CD4-positive, alpha-beta T cell treated with Interleukin-17A for 1 hour (primary cell): ENCODE measurements at regions not wholly inside any gene's neighbourhood (a gene's known extent, or its start where the extent isn't known, plus 50 kb on each side); places are given as distances from the start of the nearest gene placed in this dataset.
A peak's percentile ranks its signal among the peaks of the same experiment; 100 is the strongest.

Source experiments
- DNase-seq: peaks from one replicate; pipeline ENCODE4 v3.0.0-alpha.2; 2020

- DNase-seq = no peak
Measured at GRCh38 chr14:42229976-42230375, 623.3 kb downstream of the LRFN5 start.

- no peak for DNase-seq
Measured at GRCh38 chr14:42229294-42229693, 622.6 kb downstream of the LRFN5 start.

- DNase-seq = no peak
Measured at GRCh38 chr14:42228611-42229010, 621.9 kb downstream of the LRFN5 start.

DNA sequence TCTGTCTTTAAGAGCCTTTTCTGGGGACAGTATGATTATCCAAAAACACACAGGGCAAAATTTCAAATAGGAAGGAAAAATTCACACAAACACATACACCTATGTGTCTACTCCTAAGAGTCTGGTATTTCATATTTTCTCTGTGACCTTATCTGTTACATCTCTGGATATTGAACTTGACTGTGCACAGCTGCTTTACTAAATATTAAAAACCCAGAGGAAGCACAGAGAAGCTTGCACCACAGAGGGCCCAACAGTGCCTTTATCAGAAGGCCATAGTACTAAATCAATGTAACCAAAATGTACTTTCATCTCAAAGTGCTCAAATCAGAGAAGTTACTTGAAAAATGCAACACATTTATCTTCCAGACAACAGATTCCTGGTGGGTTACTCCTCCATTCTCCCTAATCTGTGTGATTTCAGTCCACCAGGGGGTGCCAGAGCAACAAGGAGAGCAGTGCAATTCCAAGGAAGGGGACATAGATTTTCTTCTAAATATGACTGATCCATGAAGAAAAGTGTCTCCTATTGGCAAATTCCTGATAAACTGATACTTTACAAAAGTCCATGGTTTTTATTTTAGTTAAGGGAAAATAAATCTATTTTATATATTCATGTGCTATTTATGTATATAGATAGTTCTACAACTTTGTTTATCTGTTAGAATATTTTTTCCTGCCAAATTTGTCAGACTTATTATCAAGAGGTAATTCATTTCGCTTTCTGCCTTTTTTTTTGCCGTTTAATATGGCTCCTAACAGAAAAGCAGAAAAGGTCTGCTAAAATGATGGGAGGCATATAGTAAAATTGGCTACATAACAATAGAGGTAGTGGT, 617.6 kb downstream of the LRFN5 start:
- DNase-seq = peak; percentile 6

- no peak for DNase-seq
Measured at GRCh38 chr14:42222924-42223471, 616.3 kb downstream of the LRFN5 start.

DNA sequence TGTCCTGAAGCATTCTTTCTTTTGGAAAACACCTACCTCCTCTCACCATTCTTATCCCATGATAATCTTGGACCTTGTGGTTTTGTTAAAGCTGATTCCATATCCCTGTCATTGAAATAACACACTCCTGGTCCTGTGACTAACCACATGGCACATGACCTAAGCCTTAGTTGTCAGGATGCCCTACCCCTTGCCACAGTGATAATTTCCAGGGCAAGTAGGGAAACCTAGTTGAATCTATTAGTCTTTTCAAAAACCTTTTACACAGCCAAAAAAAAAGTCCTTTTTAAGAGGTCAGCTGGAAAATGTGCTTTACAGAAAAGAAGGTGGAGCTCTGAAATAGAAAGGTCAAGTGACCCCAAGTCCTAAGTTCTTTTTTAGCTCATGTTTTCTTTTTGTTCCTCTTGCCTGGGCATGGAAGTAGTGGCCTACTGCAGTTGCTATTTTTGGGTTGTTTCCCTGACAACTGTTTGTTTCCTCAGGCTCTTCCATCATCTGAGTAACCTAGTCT, 608.4 kb downstream of the LRFN5 start:
- DNase-seq = no peak

- no peak for DNase-seq
Measured at GRCh38 chr14:42200957-42201356, 594.3 kb downstream of the LRFN5 start.

DNA sequence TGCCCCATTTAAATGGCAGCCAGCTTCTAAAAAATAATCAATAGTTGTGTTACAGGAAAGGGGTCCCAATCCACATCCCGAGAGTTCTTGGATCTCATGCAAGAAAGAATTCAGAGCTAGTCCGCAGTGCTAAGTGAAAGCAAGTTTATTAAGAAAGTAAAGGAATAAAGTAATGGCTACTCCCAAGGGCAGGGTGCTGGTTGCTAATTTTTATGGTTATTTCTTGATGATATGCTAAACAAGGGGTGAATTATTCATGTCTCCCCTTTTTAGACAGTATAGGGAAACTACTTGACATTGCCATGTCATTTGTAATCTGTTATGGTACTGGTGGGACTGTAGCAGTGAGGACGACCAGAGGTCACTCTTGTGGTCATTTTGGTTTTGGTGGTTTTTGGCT, 591.3 kb downstream of the LRFN5 start:
- DNase-seq = no peak

- no peak for DNase-seq
Measured at GRCh38 chr14:42192738-42193653, 586.3 kb downstream of the LRFN5 start.

DNA sequence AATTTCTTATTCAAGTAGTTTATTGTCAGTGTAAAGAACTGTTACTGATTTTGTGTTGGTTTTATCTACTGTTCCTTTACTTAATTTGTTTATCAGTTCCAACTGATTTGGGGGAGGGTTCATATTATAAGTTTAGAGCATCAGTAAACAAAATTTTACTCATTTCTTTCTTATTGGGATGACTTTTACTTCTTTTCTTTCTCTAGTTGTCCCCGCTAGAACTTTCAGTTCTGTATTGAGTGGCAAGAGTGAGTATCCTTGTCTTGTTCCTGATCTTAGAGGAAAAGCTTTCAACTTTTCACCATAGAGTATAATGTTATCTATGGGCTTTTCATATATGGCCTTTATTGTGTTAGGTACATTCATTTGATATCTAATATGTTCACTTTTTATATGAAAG, 584.1 kb downstream of the LRFN5 start:
- DNase-seq = no peak

DNA sequence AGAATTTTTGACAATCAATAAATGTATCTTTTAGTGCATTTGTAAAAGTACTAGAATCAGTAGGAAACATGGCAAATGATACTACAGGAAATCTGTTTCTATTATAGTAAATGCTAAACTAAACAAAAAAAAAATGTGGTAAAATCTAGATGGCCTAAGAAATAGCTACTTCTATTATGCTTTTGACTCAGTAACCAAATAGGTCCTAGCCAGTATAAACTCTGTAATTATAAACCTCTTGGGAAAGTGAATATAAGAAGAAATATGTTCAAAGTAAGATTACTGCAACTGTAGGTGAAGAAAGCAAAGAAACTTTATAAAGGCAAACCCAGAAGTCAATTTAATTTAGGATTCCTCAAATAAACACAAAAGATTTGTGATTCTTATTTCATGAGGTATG, 581.2 kb downstream of the LRFN5 start:
- DNase-seq = no peak

DNA sequence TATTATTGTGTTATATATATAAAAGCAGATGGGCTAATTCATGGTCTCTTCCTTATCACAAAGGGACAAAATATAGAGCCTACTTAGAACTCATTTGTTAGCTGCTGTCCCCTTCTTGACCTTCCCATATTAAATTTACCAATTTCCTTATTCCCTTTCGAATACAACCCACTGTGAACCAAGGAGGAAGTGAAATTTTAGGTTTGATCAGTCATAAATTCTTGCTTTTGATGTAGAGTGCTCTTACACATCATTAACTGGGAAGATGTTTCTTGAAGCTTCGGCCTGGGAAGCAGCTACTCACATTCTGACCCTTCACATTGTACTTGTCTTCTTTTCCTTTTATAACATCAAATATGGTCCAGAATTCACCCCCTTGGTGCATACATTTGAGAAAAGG, 579.0 kb downstream of the LRFN5 start:
- DNase-seq = no peak

DNA sequence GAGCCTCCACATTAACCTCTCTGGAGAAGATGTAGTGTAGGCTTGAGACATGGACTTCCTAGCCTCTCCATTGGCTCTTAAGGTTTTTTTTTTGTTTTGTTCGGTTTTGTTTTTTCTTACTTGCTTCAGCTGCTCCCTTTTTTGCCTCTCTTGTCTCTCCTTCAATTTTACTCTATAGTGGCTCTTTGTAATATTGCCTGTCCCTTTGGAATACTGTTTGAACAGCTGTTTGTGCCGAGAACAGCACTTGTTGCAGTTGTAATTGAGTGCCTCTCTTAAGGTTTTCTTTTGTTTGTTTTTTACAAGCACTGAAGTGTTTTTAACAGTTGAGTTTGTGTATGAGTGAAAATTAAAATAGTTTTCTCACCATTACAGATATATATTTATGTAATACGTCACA, 567.7 kb downstream of the LRFN5 start:
- no peak for DNase-seq

- DNase-seq = no peak
Measured at GRCh38 chr14:42173206-42173605, 566.5 kb downstream of the LRFN5 start.

GRCh38 chr14:42172304-42172703, 565.6 kb downstream of the LRFN5 start:
- no peak for DNase-seq

DNA sequence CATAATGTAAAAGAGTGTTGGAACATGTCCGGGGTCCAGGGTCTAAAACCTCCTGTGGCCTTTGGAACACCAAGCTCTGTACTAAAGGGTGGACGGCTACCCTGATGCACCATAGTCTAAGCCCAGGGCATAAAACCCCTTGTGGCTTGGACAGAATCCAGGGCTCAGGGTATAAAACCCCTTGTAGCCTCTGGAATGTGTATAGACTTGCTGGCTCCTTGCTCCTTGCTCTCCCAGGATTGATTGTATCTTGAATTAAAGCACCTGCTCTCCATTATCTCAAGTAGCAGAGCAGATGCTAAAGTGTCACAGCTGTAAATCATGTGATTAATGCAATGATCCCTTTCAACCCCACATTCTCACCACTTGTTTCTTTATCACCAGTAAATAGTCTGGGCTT, 556.5 kb downstream of the LRFN5 start:
- DNase-seq = no peak

DNA sequence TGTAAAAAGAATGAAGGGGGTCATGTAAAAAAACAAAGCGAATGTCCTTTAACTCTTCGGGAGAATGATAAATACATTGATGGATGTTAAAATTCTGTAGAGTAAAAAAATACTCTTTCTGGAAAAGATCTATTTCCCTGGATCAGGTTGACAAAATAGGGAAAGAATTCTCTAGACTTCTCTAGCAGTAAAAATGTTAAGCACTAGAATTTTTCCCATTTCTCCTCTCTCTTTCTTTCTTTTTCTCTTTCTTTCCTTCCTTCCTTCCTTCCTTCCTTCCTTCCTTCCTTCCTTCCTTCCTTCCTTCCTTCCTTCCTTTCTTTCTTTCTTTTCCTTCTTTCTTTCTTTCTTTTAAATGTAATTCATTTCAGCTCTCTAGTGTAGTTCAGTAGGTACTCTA, 552.5 kb downstream of the LRFN5 start:
- DNase-seq = no peak

DNA sequence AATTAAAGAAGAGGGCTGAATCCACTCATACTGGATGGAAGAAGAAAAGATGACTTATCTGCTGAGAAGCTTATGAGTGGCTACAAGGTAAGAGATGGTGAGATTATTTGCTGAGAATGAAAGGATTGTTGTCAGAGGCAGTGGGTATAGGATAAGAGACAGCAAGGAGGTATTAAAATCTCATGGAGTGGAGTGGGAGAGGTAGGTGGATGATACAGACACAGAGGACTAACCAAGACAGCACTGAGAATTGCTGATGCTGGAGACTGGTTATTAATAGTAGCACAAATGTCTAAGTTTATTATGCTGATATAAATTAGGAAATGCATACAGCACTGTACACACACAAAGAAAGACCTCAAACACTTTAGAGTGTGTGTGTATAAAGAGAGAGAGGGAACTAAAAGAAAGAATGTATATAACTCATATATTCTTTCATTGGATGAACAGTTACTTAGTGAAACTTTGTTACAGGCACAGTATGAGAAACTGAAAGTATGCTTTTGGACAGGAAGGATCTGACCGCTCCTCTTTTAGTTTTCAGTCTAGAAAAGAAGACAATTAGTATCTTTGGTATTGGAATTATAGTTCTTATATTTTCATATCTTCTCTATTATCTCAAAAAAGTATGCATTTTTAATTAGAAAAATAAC, 543.1 kb downstream of the LRFN5 start:
- DNase-seq = no peak

DNA sequence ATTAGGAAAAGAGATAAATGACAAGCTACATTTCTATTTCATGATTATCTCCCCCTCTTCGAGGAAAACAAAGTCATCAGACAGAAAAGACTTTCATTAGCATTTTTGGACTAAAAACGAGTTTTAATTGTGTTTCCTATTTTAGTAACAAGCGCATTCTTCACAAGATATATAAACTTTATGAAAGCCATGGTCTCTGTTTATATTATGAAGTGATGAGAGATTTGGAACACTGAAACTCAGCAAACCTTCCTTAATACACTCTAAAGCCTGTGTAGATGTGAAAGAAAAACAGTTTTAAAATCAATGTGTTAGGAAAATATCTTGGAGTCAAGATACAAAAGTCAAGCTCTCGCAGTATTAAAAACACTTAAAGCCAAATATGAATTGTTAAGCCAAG, 539.1 kb downstream of the LRFN5 start:
- DNase-seq = no peak

DNA sequence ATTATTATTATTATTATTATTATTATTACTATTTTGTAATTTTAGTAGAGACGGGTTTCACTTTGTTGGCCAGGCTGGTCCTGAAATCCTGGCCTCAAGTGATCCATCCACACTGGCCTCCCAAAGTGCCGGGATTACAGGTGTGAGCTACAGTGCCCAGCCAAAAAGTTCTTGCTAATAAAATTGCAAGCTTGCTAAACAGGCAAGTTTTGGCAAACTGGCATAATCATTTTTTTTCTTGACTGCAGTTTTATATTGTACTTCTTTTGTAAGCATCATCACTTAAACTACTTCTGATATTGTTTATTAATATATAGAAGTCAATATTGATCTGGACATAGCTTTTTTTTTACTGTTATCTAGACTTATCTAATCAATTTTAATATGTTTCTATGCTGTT, 536.4 kb downstream of the LRFN5 start:
- DNase-seq = no peak

- DNase-seq = no peak
Measured at GRCh38 chr14:42141328-42141727, 534.7 kb downstream of the LRFN5 start.

DNA sequence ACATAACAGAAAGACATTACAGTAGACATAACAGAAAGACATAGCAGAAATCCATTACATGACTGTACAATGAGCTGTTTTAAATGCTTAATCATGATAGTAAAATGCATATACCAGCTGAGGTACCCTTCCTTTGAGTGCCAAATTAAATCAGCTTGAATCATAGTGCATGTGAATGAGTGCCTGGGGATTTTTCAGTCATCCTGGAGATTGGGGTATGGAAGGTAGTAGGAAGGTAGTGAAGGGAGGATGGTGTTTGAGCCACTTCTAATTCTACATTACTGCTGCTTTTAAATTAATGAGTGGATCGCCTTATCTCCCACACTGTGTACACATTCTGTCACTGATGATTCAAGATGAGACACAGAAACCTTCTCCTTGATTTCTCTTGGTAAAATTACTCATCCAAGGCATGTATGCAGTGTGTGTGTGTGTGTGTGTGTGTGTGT, 534.2 kb downstream of the LRFN5 start:
- DNase-seq = no peak

DNA sequence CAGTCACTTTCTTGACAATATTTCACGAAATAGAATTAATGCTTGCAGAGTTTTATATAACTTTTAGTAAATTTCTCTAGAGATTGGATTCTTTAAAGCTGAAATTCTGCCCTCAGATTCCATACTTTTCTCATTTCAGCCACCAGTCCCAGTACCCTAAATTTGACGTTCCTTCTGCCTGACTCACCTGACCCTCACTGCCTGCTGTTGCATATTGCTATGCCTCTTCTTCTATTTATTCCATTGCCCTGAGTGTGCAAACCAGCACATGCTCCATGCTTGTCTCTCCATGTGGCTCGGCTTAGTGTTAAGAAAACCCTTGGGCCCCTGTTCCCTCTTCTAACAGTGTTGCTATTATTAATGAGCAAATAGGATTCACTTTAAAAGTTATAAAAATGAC, 533.3 kb downstream of the LRFN5 start:
- DNase-seq = no peak
